GM19397 (cell line): ENCODE measurements at regions not wholly inside any gene's neighbourhood (a gene's known extent, or its start where the extent isn't known, plus 50 kb on each side); places are given as distances from the start of the nearest gene placed in this dataset.
"Not testable (repeated sequence)": the region's sequence is repeated elsewhere in the genome, so short reads cannot be mapped to it uniquely, and the experiment has no call there.

Experiments
- ATAC-seq: cut with Tn5 transposase; IDR thresholded peaks from one replicate; pipeline ENCODE4 v1.9.1; 2021; ENCODE audit warnings: mild to moderate bottlenecking, moderate library complexity; ENCODE audit not compliant: unreplicated experiment

- ATAC-seq = peak; percentile 69
Measured at GRCh38 chr15:21718108-21718507, 159.4 kb downstream of the POTEB start.

- peak; percentile 27 for ATAC-seq
Measured at GRCh38 chr15:21717661-21718060, 159.9 kb downstream of the POTEB start.

- ATAC-seq = peak; percentile 99
Measured at GRCh38 chr15:21705480-21705879, 172.1 kb downstream of the POTEB start.

GRCh38 chr15:21698620-21699019 is 178.9 kb downstream of the POTEB start:
- not testable (repeated sequence) for ATAC-seq

- ATAC-seq = not testable (repeated sequence)
Measured at GRCh38 chr15:21695089-21695488, 182.4 kb downstream of the POTEB start.

- peak; percentile 79 for ATAC-seq
Measured at GRCh38 chr15:21692471-21693102, 184.9 kb downstream of the POTEB start.

- peak; percentile 88 for ATAC-seq
Measured at GRCh38 chr15:21656798-21657397, 216.6 kb upstream of the POTEB3 start.

GRCh38 chr15:21656114-21656746 is 215.9 kb upstream of the POTEB3 start:
- ATAC-seq = peak; percentile 24

GRCh38 chr15:21653707-21654106 is 213.4 kb upstream of the POTEB3 start:
- not testable (repeated sequence) for ATAC-seq

GRCh38 chr15:21638770-21639169 is 198.5 kb upstream of the POTEB3 start:
- ATAC-seq = not testable (repeated sequence)

- ATAC-seq = not testable (repeated sequence)
Measured at GRCh38 chr15:21626694-21627093, 186.4 kb upstream of the POTEB3 start.

- ATAC-seq = not testable (repeated sequence)
Measured at GRCh38 chr15:21609223-21609622, 168.9 kb upstream of the POTEB3 start.

GRCh38 chr15:21565426-21565825 is 125.1 kb upstream of the POTEB3 start:
- not testable (repeated sequence) for ATAC-seq

GRCh38 chr15:21551809-21552208 is 111.5 kb upstream of the POTEB3 start:
- ATAC-seq = peak; percentile 99

- ATAC-seq = not testable (repeated sequence)
Measured at GRCh38 chr15:21546182-21546903, 106.0 kb upstream of the POTEB3 start.

- not testable (repeated sequence) for ATAC-seq
Measured at GRCh38 chr15:21532785-21533184, 92.5 kb upstream of the POTEB3 start.

- ATAC-seq = not testable (repeated sequence)
Measured at GRCh38 chr15:21516248-21516647, 75.9 kb upstream of the POTEB3 start.

- not testable (repeated sequence) for ATAC-seq
Measured at GRCh38 chr15:21515296-21515695, 75.0 kb upstream of the POTEB3 start.

- ATAC-seq = not testable (repeated sequence)
Measured at GRCh38 chr15:21503021-21503420, 62.7 kb upstream of the POTEB3 start.
